Osteoblast (primary cell): ENCODE measurements at regions not wholly inside any gene's neighbourhood (a gene's known extent, or its start where the extent isn't known, plus 50 kb on each side); places are given as distances from the start of the nearest gene placed in this dataset.

ENCODE experiments used
- DNase-seq: peaks from one replicate; pipeline ENCODE4 v3.0.0; 2011; ENCODE audit warnings: low spot score, mixed read lengths; ENCODE audit not compliant: insufficient read length; ENCODE audit errors: missing footprints
- H2AFZ ChIP-seq: 2 replicates; pipeline ENCODE4 v1.6.0; 2011; ENCODE audit warnings: mild to moderate bottlenecking, low read length
- H3K27ac ChIP-seq: 2 replicates; pipeline ENCODE4 v1.5.1; 2011; ENCODE audit warnings: mild to moderate bottlenecking, low read depth, low read length, moderate library complexity
- H3K27me3 ChIP-seq: 2 replicates; pipeline ENCODE4 v1.6.0; 2012; ENCODE audit warnings: mild to moderate bottlenecking, control low read depth, inconsistent platforms, low read length, moderate library complexity; ENCODE audit not compliant: insufficient read depth
- H3K36me3 ChIP-seq: 2 replicates; pipeline ENCODE4 v1.5.1; 2011; ENCODE audit warnings: mild to moderate bottlenecking, low read length, control low read depth, moderate library complexity; ENCODE audit not compliant: insufficient read depth
- H3K4me1 ChIP-seq: 2 replicates; pipeline ENCODE4 v1.5.1; 2011; ENCODE audit warnings: mild to moderate bottlenecking, low read length, control low read depth, moderate library complexity; ENCODE audit not compliant: insufficient read depth
- H3K4me2 ChIP-seq: 2 replicates; pipeline ENCODE4 v1.6.0; 2011; ENCODE audit warnings: mild to moderate bottlenecking, low read length; ENCODE audit not compliant: insufficient read depth
- H3K4me3 ChIP-seq: fragments of 200-600 bp; sonication (generic); 3 replicates; pipeline ENCODE4 v1.5.1; 2012; ENCODE audit warnings: mild to moderate bottlenecking, low read length, inconsistent platforms; ENCODE audit not compliant: insufficient read depth
- H3K79me2 ChIP-seq: 2 replicates; pipeline ENCODE4 v1.6.0; 2012; ENCODE audit warnings: mild to moderate bottlenecking, low read length, control low read depth, inconsistent platforms; ENCODE audit not compliant: insufficient read depth
- H3K9me3 ChIP-seq: 2 replicates; pipeline ENCODE4 v1.5.1; 2011; ENCODE audit warnings: low read depth, low read length, control low read depth
- H4K20me1 ChIP-seq: 2 replicates; pipeline ENCODE4 v1.6.0; 2012; ENCODE audit warnings: mild to moderate bottlenecking, low read length, control low read depth; ENCODE audit not compliant: insufficient read depth
- TF ChIP-seq, protein P1 (sequence below): IDR thresholded peaks from 2 replicates; pipeline ENCODE4 v1.5.1; 2011; ENCODE audit warnings: mild to moderate bottlenecking, low read depth, low read length, moderate library complexity; ENCODE audit errors: extremely low read depth

DNA sequence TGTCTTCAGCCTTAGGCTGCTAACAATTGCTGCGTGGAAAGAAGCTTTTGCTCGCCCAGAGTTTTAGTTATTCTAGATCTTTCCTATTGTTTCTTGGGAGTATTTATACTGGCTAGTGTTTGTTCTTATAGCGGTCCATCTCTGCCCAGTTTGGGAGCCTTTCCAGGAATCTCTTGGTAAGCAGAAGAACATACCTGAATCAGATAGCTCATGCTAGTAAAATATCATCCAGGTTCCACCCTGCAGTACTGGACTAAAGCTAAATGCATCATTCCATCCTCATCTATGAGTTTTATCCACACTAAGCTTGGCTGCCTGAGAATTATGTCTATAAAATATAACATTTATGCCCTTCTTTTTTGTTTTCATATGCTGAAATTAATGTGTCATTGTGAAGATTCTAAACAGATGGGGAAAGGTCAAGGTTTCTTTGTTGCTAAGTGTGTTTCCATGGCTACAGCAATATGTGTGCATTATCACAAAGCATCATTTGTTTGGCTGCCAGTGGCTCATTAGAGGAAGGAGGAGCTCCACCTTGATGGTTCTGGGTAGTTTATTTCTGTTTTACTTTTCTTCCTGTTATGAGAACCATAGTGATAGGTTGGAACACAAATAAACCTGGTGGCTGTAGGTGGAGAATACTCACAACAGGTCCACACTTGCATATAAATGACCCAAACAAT lies 182.8 kb downstream of the PIK3C3 start:
- no peaks in the 10 kb centered on the region for H3K79me2 ChIP-seq
- H3K4me1 ChIP-seq, result no peaks in the 10 kb centered on the region
- H3K27me3 ChIP-seq, result no peaks in the 10 kb centered on the region
- H3K27ac ChIP-seq, result no peak overlapping the region
- no peak overlapping the region for H2AFZ ChIP-seq
- TF ChIP-seq, protein P1, sequence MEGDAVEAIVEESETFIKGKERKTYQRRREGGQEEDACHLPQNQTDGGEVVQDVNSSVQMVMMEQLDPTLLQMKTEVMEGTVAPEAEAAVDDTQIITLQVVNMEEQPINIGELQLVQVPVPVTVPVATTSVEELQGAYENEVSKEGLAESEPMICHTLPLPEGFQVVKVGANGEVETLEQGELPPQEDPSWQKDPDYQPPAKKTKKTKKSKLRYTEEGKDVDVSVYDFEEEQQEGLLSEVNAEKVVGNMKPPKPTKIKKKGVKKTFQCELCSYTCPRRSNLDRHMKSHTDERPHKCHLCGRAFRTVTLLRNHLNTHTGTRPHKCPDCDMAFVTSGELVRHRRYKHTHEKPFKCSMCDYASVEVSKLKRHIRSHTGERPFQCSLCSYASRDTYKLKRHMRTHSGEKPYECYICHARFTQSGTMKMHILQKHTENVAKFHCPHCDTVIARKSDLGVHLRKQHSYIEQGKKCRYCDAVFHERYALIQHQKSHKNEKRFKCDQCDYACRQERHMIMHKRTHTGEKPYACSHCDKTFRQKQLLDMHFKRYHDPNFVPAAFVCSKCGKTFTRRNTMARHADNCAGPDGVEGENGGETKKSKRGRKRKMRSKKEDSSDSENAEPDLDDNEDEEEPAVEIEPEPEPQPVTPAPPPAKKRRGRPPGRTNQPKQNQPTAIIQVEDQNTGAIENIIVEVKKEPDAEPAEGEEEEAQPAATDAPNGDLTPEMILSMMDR, result no peak
- no peak for DNase-seq
- no peak overlapping the region for H3K4me2 ChIP-seq
- no peaks in the 10 kb centered on the region for H3K36me3 ChIP-seq
- H4K20me1 ChIP-seq, result no peaks in the 10 kb centered on the region
- no peak overlapping the region for H3K4me3 ChIP-seq
- H3K9me3 ChIP-seq, result peaks cover 3% of the 10 kb centered on the region

DNA sequence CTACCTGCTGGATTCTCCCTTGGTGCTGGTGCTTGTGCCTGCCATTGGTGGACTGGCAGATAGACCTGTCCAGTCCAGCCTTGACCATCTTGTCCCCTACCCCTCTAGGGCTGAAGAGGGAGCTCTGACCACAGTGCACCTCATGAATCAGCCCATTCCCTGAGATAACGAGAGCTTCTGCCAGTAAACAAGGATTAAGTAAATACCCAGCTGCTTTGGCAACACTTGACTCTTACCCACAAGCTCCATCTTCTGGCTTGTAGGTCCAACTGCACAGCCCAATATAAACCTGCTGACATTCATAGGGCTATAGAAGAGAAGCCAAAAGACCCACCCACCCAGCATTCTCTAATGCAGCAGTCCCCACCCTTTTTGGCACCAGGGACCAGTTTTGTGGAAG lies 186.4 kb downstream of the PIK3C3 start:
- H3K36me3 ChIP-seq, result no peaks in the 10 kb centered on the region
- H3K79me2 ChIP-seq, result no peaks in the 10 kb centered on the region
- H4K20me1 ChIP-seq, result no peaks in the 10 kb centered on the region
- TF ChIP-seq, protein P1, result no peak
- no peak overlapping the region for H2AFZ ChIP-seq
- H3K27ac ChIP-seq, result no peak overlapping the region
- H3K4me3 ChIP-seq, result no peak overlapping the region
- no peak overlapping the region for H3K4me2 ChIP-seq
- no peak for DNase-seq
- H3K9me3 ChIP-seq, result peaks cover 3% of the 10 kb centered on the region
- H3K27me3 ChIP-seq, result no peaks in the 10 kb centered on the region
- H3K4me1 ChIP-seq, result no peaks in the 10 kb centered on the region

DNA sequence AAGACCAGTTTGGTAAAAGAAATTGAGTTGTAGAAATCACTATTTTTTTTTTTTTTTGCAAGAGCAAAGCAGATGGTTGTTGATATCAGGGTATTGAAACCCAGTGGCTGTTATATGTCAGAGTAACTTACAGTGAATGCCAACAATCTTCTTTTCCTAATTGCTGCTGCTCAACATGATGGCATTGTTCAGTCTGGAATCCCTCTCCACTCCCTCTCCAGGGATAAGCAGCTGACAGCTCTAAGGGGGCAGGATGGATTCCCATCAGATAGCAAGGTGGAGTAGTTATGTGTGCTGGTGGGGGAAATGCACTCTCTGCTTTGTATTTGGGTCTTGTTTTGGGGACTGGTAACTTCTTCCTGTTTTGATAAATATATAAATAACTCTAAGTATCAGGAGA lies 200.0 kb downstream of the PIK3C3 start:
- Histone ChIP-seq H3K4me3 (no peak overlapping the region), H3K9me3 (no peaks in the 10 kb centered on the region)

GRCh38 chr18:42156281-42156680 lies 201.2 kb downstream of the PIK3C3 start:
- Histone ChIP-seq H3K4me2 (no peak overlapping the region), H3K4me1 (no peaks in the 10 kb centered on the region), H3K79me2 (no peaks in the 10 kb centered on the region), H2AFZ (no peak overlapping the region), H3K4me3 (no peak overlapping the region), H3K27ac (no peak overlapping the region), H3K36me3 (no peaks in the 10 kb centered on the region), H3K27me3 (no peaks in the 10 kb centered on the region), H3K9me3 (no peaks in the 10 kb centered on the region), H4K20me1 (no peaks in the 10 kb centered on the region)
- TF ChIP-seq, protein P1, result no peak
- DNase-seq, result no peak

More for the DNA sequence above, 200.0 kb downstream of the PIK3C3 start:
- no peaks in the 10 kb centered on the region for H3K4me1 ChIP-seq
- no peak overlapping the region for H2AFZ ChIP-seq
- TF ChIP-seq, protein P1, result no peak
- H4K20me1 ChIP-seq, result no peaks in the 10 kb centered on the region
- H3K27ac ChIP-seq, result no peak overlapping the region
- DNase-seq, result peak; percentile 37
- no peaks in the 10 kb centered on the region for H3K27me3 ChIP-seq
- H3K4me2 ChIP-seq, result no peak overlapping the region
- no peaks in the 10 kb centered on the region for H3K79me2 ChIP-seq
- no peaks in the 10 kb centered on the region for H3K36me3 ChIP-seq
